ENCODE measurements at regions not wholly inside any gene's neighbourhood (a gene's known extent, or its start where the extent isn't known, plus 50 kb on each side); places are given as distances from the start of the nearest gene placed in this dataset.

DNA sequence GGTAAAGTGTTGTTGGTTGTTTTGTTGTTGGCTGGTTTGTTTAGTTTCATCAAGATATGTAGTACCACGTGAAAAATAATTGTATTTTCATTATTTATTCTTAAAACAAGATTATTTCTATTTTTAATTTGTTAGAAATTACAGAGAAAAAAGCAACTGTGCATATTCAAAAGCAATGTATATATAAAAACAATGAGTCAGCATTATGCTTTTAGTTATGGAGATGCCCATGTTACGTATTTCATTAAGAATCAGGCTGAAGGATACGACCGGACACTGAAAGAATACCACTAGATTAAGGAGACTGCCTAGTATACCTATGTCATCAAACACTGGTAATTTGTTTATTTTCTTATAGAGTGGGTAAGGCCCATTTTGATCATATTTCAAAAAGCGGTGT is 1188.4 kb upstream of the NXPH2 start:
- WGBS = 68% methylated on average over 5 of the region's 5 CpGs
- no peak overlapping the region for H3K4me3 ChIP-seq (ENCODE audit: low read depth in 1 of 3, low read length in 3 of 3)
- no peaks in the 10 kb centered on the region for H3K27me3 ChIP-seq (ENCODE audit: control insufficient read depth in 4 of 4, insufficient read depth in 4 of 4, low read length in 3 of 4)
- H3K9me3 ChIP-seq (ENCODE audit: control insufficient read depth in 4 of 4, low read length in 3 of 4) = no peaks in the 10 kb centered on the region
- TF ChIP-seq HNF4G (IDR thresholded peaks at IDR 0.05) (no peak), SP1 (IDR thresholded peaks at IDR 0.05) (no peak), RXRA (IDR thresholded peaks at IDR 0.05) (no peak), FOXA1 (IDR thresholded peaks at IDR 0.05) (no peak), JUND (IDR thresholded peaks at IDR 0.05) (no peak), YY1 (IDR thresholded peaks at IDR 0.05) (no peak), NR2F2 (IDR thresholded peaks at IDR 0.05) (no peak)
- TF ChIP-seq, protein P1, sequence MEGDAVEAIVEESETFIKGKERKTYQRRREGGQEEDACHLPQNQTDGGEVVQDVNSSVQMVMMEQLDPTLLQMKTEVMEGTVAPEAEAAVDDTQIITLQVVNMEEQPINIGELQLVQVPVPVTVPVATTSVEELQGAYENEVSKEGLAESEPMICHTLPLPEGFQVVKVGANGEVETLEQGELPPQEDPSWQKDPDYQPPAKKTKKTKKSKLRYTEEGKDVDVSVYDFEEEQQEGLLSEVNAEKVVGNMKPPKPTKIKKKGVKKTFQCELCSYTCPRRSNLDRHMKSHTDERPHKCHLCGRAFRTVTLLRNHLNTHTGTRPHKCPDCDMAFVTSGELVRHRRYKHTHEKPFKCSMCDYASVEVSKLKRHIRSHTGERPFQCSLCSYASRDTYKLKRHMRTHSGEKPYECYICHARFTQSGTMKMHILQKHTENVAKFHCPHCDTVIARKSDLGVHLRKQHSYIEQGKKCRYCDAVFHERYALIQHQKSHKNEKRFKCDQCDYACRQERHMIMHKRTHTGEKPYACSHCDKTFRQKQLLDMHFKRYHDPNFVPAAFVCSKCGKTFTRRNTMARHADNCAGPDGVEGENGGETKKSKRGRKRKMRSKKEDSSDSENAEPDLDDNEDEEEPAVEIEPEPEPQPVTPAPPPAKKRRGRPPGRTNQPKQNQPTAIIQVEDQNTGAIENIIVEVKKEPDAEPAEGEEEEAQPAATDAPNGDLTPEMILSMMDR (IDR thresholded peaks at IDR 0.05; ENCODE audit: low read depth, low read length, missing input control) = no peak
- TF ChIP-seq, protein P2, sequence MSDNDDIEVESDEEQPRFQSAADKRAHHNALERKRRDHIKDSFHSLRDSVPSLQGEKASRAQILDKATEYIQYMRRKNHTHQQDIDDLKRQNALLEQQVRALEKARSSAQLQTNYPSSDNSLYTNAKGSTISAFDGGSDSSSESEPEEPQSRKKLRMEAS (IDR thresholded peaks at IDR 0.05) = no peak
- TF ChIP-seq, protein P3, sequence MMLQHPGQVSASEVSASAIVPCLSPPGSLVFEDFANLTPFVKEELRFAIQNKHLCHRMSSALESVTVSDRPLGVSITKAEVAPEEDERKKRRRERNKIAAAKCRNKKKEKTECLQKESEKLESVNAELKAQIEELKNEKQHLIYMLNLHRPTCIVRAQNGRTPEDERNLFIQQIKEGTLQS (IDR thresholded peaks at IDR 0.05) = no peak
- H3K9ac ChIP-seq (ENCODE audit: low read depth in 1 of 2, low read length in 2 of 2) = no peak overlapping the region
- DNase-seq (ENCODE audit: low spot score) = no peak
- H3K4me1 ChIP-seq (ENCODE audit: control insufficient read depth in 4 of 4, insufficient read depth in 4 of 4, low read length in 3 of 4) = no peaks in the 10 kb centered on the region
- H3K36me3 ChIP-seq (ENCODE audit: control insufficient read depth in 4 of 4, insufficient read depth in 3 of 4, low read depth in 1 of 4, low read length in 3 of 4) = no peaks in the 10 kb centered on the region
- H3K27ac ChIP-seq (ENCODE audit: low read depth in 1 of 2, low read length in 2 of 2) = no peak overlapping the region

DNA sequence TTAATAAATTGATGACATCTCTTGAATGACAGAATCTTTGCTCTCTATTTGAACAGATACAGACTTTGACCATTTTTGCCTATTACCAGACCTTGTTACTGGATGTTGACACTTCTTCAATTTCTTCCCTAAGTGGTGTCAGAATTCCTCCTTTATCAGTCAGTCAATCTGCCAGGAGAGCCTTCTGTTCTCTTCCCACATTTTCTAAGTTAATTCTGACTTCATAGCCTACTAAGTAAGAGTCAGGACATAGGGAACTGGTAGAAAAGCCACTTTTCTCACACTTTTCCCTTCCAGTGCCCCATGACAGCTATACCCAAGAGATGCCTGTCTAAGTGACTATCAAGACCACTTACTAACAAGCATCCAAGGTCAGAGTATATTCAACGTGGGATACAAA is 1187.5 kb upstream of the NXPH2 start:
- no peak overlapping the region for H3K9ac ChIP-seq (ENCODE audit: low read depth in 1 of 2, low read length in 2 of 2)
- 45% methylated on average over 1 of the region's 1 CpG for WGBS

More for the DNA sequence above, 1187.5 kb upstream of the NXPH2 start:
- no peak overlapping the region for H3K27ac ChIP-seq (ENCODE audit: low read depth in 1 of 2, low read length in 2 of 2)
- no peak for DNase-seq (ENCODE audit: low spot score)
- H3K4me3 ChIP-seq (ENCODE audit: low read depth in 1 of 3, low read length in 3 of 3) = no peak overlapping the region
- H3K4me1 ChIP-seq (ENCODE audit: control insufficient read depth in 4 of 4, insufficient read depth in 4 of 4, low read length in 3 of 4) = no peaks in the 10 kb centered on the region
- H3K27me3 ChIP-seq (ENCODE audit: control insufficient read depth in 4 of 4, insufficient read depth in 4 of 4, low read length in 3 of 4) = no peaks in the 10 kb centered on the region
- H3K36me3 ChIP-seq (ENCODE audit: control insufficient read depth in 4 of 4, insufficient read depth in 3 of 4, low read depth in 1 of 4, low read length in 3 of 4) = no peaks in the 10 kb centered on the region
- no peaks in the 10 kb centered on the region for H3K9me3 ChIP-seq (ENCODE audit: control insufficient read depth in 4 of 4, low read length in 3 of 4)
- TF ChIP-seq NR2F2 (IDR thresholded peaks at IDR 0.05) (no peak), RAD21 (IDR thresholded peaks at IDR 0.05) (no peak), TAF1 (conservative IDR thresholded peaks at IDR 0.05) (no peak), FOXA1 (IDR thresholded peaks at IDR 0.05) (no peak), JUND (IDR thresholded peaks at IDR 0.05) (no peak), HNF4A (conservative IDR thresholded peaks at IDR 0.05) (no peak), RXRA (IDR thresholded peaks at IDR 0.05) (no peak), SP1 (IDR thresholded peaks at IDR 0.05) (no peak), HNF4G (IDR thresholded peaks at IDR 0.05) (no peak), GABPA (IDR thresholded peaks at IDR 0.05 in 1 of 2, conservative IDR thresholded peaks at IDR 0.05 in 1 of 2) (no peak), EGR1 (IDR thresholded peaks at IDR 0.05; ENCODE audit: low read depth in 2 of 2) (no peak), YY1 (IDR thresholded peaks at IDR 0.05) (no peak), FOXA2 (IDR thresholded peaks at IDR 0.05) (no peak)
- TF ChIP-seq, protein P2 (IDR thresholded peaks at IDR 0.05) = no peak
- TF ChIP-seq, protein P1 (IDR thresholded peaks at IDR 0.05; ENCODE audit: low read depth, low read length, missing input control) = no peak
- TF ChIP-seq, protein P4, sequence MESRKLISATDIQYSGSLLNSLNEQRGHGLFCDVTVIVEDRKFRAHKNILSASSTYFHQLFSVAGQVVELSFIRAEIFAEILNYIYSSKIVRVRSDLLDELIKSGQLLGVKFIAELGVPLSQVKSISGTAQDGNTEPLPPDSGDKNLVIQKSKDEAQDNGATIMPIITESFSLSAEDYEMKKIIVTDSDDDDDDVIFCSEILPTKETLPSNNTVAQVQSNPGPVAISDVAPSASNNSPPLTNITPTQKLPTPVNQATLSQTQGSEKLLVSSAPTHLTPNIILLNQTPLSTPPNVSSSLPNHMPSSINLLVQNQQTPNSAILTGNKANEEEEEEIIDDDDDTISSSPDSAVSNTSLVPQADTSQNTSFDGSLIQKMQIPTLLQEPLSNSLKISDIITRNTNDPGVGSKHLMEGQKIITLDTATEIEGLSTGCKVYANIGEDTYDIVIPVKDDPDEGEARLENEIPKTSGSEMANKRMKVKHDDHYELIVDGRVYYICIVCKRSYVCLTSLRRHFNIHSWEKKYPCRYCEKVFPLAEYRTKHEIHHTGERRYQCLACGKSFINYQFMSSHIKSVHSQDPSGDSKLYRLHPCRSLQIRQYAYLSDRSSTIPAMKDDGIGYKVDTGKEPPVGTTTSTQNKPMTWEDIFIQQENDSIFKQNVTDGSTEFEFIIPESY (IDR thresholded peaks at IDR 0.05) = no peak
- TF ChIP-seq, protein P5, sequence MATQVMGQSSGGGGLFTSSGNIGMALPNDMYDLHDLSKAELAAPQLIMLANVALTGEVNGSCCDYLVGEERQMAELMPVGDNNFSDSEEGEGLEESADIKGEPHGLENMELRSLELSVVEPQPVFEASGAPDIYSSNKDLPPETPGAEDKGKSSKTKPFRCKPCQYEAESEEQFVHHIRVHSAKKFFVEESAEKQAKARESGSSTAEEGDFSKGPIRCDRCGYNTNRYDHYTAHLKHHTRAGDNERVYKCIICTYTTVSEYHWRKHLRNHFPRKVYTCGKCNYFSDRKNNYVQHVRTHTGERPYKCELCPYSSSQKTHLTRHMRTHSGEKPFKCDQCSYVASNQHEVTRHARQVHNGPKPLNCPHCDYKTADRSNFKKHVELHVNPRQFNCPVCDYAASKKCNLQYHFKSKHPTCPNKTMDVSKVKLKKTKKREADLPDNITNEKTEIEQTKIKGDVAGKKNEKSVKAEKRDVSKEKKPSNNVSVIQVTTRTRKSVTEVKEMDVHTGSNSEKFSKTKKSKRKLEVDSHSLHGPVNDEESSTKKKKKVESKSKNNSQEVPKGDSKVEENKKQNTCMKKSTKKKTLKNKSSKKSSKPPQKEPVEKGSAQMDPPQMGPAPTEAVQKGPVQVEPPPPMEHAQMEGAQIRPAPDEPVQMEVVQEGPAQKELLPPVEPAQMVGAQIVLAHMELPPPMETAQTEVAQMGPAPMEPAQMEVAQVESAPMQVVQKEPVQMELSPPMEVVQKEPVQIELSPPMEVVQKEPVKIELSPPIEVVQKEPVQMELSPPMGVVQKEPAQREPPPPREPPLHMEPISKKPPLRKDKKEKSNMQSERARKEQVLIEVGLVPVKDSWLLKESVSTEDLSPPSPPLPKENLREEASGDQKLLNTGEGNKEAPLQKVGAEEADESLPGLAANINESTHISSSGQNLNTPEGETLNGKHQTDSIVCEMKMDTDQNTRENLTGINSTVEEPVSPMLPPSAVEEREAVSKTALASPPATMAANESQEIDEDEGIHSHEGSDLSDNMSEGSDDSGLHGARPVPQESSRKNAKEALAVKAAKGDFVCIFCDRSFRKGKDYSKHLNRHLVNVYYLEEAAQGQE (IDR thresholded peaks at IDR 0.05) = no peak

All from liver (tissue), 8 donors.